Uterus (tissue), 2 donors: ENCODE measurements at regions not wholly inside any gene's neighbourhood (a gene's known extent, or its start where the extent isn't known, plus 50 kb on each side); places are given as distances from the start of the nearest gene placed in this dataset.

Experiments
- CTCF ChIP-seq, 4 experiments: fragments of 200-600 bp in 2 of 4; fragments of 450-650 bp in 2 of 4; sonication (generic) in 2 of 4; IDR thresholded peaks; one replicate each; pipeline ENCODE4 v1.5.1; 2016 to 2019; ENCODE audit warnings: antibody characterized with exemption in 4 of 4, mild to moderate bottlenecking in 2 of 4, moderate library complexity in 1 of 4
- POLR2A ChIP-seq, 2 donors: fragments of 450-650 bp; IDR thresholded peaks; one replicate each; pipeline ENCODE4 v1.6.1; 2016; ENCODE audit warnings: antibody characterized with exemption in 2 of 2, mild to moderate bottlenecking in 1 of 2, moderate library complexity in 1 of 2

GRCh38 chr9:23229890-23230317, 596.1 kb downstream of the ELAVL2 start:
- no peak for TF ChIP-seq CTCF (IDR thresholded peaks at IDR 0.05)
- TF ChIP-seq POLR2A (IDR thresholded peaks at IDR 0.05): no peak
